ENCODE measurements at regions not wholly inside any gene's neighbourhood (a gene's known extent, or its start where the extent isn't known, plus 50 kb on each side); places are given as distances from the start of the nearest gene placed in this dataset.

DNA sequence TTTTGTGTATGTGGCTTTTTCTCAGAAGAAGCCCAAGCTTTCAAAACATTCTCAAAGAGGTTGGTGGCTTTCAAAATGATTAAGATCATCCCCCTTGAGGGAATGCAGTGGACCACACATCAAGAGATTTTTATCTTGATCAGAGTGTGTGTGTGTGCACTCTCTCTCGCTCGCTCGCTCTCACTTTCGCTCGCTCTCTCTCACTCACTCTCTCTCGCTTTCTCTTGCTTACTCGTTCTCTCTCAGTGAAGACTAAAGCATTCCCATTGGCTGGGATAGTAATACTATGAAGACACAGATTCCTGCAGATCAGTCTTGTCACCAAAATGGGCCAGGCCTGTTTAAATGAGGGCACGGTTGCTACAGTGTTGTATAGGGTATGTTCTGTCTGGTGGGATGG, 365.7 kb downstream of the EDEM1 start (continued):
- TF ChIP-seq, protein P1, sequence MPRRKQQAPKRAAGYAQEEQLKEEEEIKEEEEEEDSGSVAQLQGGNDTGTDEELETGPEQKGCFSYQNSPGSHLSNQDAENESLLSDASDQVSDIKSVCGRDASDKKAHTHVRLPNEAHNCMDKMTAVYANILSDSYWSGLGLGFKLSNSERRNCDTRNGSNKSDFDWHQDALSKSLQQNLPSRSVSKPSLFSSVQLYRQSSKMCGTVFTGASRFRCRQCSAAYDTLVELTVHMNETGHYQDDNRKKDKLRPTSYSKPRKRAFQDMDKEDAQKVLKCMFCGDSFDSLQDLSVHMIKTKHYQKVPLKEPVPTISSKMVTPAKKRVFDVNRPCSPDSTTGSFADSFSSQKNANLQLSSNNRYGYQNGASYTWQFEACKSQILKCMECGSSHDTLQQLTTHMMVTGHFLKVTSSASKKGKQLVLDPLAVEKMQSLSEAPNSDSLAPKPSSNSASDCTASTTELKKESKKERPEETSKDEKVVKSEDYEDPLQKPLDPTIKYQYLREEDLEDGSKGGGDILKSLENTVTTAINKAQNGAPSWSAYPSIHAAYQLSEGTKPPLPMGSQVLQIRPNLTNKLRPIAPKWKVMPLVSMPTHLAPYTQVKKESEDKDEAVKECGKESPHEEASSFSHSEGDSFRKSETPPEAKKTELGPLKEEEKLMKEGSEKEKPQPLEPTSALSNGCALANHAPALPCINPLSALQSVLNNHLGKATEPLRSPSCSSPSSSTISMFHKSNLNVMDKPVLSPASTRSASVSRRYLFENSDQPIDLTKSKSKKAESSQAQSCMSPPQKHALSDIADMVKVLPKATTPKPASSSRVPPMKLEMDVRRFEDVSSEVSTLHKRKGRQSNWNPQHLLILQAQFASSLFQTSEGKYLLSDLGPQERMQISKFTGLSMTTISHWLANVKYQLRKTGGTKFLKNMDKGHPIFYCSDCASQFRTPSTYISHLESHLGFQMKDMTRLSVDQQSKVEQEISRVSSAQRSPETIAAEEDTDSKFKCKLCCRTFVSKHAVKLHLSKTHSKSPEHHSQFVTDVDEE (CRISPR knock-in tag; IDR thresholded peaks at IDR 0.05), result no peak
- no peak for TF ChIP-seq ISL1 (CRISPR knock-in tag; IDR thresholded peaks at IDR 0.05)
- TF ChIP-seq, protein P2, sequence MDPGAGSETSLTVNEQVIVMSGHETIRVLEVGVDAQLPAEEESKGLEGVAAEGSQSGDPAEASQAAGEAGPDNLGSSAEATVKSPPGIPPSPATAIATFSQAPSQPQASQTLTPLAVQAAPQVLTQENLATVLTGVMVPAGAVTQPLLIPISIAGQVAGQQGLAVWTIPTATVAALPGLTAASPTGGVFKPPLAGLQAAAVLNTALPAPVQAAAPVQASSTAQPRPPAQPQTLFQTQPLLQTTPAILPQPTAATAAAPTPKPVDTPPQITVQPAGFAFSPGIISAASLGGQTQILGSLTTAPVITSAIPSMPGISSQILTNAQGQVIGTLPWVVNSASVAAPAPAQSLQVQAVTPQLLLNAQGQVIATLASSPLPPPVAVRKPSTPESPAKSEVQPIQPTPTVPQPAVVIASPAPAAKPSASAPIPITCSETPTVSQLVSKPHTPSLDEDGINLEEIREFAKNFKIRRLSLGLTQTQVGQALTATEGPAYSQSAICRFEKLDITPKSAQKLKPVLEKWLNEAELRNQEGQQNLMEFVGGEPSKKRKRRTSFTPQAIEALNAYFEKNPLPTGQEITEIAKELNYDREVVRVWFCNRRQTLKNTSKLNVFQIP (CRISPR knock-in tag; IDR thresholded peaks at IDR 0.05; ENCODE audit: borderline replicate concordance, low read depth), result no peak

DNA sequence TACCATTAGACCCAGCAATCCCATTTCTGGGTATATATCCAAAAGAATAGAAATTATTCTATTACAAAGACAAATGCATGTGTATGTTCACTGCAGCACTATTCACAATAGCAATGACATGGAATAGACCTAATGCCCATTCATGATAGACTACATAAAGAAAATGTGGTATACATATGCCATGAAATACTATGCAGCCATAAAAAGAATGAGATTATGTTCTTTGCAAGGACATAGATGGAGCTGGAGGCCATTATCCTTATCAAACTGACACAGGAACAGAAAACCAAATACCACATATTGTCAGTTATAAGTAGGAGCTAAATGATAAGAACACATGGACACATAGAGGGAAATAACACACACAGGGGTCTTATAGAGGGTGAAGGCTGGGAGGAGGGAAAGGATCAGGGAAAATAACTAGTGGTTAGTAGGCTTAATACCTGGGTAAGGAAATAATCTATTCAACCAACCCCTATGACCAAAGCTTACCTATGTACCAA, 366.8 kb downstream of the EDEM1 start:
- ATAC-seq, result no peak
- TF ChIP-seq, protein P3, sequence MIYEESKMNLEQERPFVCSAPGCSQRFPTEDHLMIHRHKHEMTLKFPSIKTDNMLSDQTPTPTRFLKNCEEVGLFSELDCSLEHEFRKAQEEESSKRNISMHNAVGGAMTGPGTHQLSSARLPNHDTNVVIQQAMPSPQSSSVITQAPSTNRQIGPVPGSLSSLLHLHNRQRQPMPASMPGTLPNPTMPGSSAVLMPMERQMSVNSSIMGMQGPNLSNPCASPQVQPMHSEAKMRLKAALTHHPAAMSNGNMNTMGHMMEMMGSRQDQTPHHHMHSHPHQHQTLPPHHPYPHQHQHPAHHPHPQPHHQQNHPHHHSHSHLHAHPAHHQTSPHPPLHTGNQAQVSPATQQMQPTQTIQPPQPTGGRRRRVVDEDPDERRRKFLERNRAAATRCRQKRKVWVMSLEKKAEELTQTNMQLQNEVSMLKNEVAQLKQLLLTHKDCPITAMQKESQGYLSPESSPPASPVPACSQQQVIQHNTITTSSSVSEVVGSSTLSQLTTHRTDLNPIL (CRISPR knock-in tag; IDR thresholded peaks at IDR 0.05; ENCODE audit: low read depth), result no peak
- no peak for TF ChIP-seq OSR1 (CRISPR knock-in tag; IDR thresholded peaks at IDR 0.05)
- TF ChIP-seq ZNF70 (CRISPR knock-in tag; IDR thresholded peaks at IDR 0.05), result no peak
- TF ChIP-seq SNAI2 (CRISPR knock-in tag; IDR thresholded peaks at IDR 0.05), result no peak
- no peak for TF ChIP-seq ARNTL (CRISPR knock-in tag; IDR thresholded peaks at IDR 0.05; ENCODE audit: borderline replicate concordance, low read depth)
- no peak for TF ChIP-seq ZNF8 (CRISPR knock-in tag; IDR thresholded peaks at IDR 0.05)
- no peak for TF ChIP-seq BACH2 (CRISPR knock-in tag; IDR thresholded peaks at IDR 0.05; ENCODE audit: borderline replicate concordance)
- TF ChIP-seq RARB (CRISPR knock-in tag; IDR thresholded peaks at IDR 0.05), result no peak
- TF ChIP-seq TOX (CRISPR knock-in tag; IDR thresholded peaks at IDR 0.05; ENCODE audit: borderline replicate concordance), result no peak
- TF ChIP-seq, protein P4, sequence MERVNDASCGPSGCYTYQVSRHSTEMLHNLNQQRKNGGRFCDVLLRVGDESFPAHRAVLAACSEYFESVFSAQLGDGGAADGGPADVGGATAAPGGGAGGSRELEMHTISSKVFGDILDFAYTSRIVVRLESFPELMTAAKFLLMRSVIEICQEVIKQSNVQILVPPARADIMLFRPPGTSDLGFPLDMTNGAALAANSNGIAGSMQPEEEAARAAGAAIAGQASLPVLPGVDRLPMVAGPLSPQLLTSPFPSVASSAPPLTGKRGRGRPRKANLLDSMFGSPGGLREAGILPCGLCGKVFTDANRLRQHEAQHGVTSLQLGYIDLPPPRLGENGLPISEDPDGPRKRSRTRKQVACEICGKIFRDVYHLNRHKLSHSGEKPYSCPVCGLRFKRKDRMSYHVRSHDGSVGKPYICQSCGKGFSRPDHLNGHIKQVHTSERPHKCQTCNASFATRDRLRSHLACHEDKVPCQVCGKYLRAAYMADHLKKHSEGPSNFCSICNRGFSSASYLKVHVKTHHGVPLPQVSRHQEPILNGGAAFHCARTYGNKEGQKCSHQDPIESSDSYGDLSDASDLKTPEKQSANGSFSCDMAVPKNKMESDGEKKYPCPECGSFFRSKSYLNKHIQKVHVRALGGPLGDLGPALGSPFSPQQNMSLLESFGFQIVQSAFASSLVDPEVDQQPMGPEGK (CRISPR knock-in tag; IDR thresholded peaks at IDR 0.05; ENCODE audit: borderline replicate concordance), result no peak
- TF ChIP-seq PPARA (CRISPR knock-in tag; IDR thresholded peaks at IDR 0.05; ENCODE audit: borderline replicate concordance), result no peak
- TF ChIP-seq, protein P5, sequence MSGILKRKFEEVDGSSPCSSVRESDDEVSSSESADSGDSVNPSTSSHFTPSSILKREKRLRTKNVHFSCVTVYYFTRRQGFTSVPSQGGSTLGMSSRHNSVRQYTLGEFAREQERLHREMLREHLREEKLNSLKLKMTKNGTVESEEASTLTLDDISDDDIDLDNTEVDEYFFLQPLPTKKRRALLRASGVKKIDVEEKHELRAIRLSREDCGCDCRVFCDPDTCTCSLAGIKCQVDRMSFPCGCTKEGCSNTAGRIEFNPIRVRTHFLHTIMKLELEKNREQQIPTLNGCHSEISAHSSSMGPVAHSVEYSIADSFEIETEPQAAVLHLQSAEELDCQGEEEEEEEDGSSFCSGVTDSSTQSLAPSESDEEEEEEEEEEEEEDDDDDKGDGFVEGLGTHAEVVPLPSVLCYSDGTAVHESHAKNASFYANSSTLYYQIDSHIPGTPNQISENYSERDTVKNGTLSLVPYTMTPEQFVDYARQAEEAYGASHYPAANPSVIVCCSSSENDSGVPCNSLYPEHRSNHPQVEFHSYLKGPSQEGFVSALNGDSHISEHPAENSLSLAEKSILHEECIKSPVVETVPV (CRISPR knock-in tag; IDR thresholded peaks at IDR 0.05), result no peak
- TF ChIP-seq ZFP30 (CRISPR knock-in tag; IDR thresholded peaks at IDR 0.05), result no peak
- TF ChIP-seq, protein P1 (CRISPR knock-in tag; IDR thresholded peaks at IDR 0.05), result no peak
- no peak for TF ChIP-seq TCF4 (CRISPR knock-in tag; IDR thresholded peaks at IDR 0.05; ENCODE audit: borderline replicate concordance)
- TF ChIP-seq, protein P2 (CRISPR knock-in tag; IDR thresholded peaks at IDR 0.05; ENCODE audit: borderline replicate concordance, low read depth), result no peak
- TF ChIP-seq ZC3H10 (CRISPR knock-in tag; IDR thresholded peaks at IDR 0.05), result no peak
